OCI-LY1 (cell line): ENCODE measurements at regions not wholly inside any gene's neighbourhood (a gene's known extent, or its start where the extent isn't known, plus 50 kb on each side); places are given as distances from the start of the nearest gene placed in this dataset.

Source experiments
- CTCF ChIP-seq: fragments of 200-600 bp; sonication (generic), shearing (Covaris generic); IDR thresholded peaks from 2 replicates; pipeline ENCODE4 v1.5.1; 2017; ENCODE audit warnings: mild to moderate bottlenecking, antibody characterized with exemption, low read length, moderate library complexity, mixed read lengths
- EZH2 ChIP-seq: fragments of 200-600 bp; sonication (generic), shearing (Covaris generic); IDR thresholded peaks from 2 replicates; pipeline ENCODE4 v1.8.0; 2017; ENCODE audit warnings: borderline replicate concordance, mixed run types, mild to moderate bottlenecking, antibody characterized with exemption, low read length, moderate library complexity, mixed read lengths

- TF ChIP-seq CTCF (no peak), EZH2 (no peak)
Observed at GRCh38 chr3:193814166-193814892, 221.3 kb downstream of the OPA1 start.
